Stimulated activated CD4-positive, alpha-beta T cell treated with anti-CD3 and anti-CD28 coated beads, Interleukin-15, amount 100 ng/mL, for 1 hour (primary cell): ENCODE measurements at regions not wholly inside any gene's neighbourhood (a gene's known extent, or its start where the extent isn't known, plus 50 kb on each side); places are given as distances from the start of the nearest gene placed in this dataset.
"Not testable (repeated sequence)": the region's sequence is repeated elsewhere in the genome, so short reads cannot be mapped to it uniquely, and the experiment has no call there.

ENCODE experiments used
- DNase-seq, 2 donors: peaks; one replicate each; pipeline ENCODE4 v3.0.0-alpha.2; 2020; ENCODE audit warnings: low read depth in 1 of 2, low spot score in 1 of 2

- DNase-seq: no peak
These were observed 70.0 kb downstream of the LMO4 start for GRCh38 chr1:87398641-87399040.

- DNase-seq: no peak
These were observed 70.6 kb downstream of the LMO4 start for GRCh38 chr1:87399264-87399663.

GRCh38 chr1:87399701-87400100 is 71.0 kb downstream of the LMO4 start:
- DNase-seq: no peak

GRCh38 chr1:87400813-87401212 is 72.1 kb downstream of the LMO4 start:
- DNase-seq: no peak

GRCh38 chr1:87402241-87403002 is 73.7 kb downstream of the LMO4 start:
- DNase-seq: no peak

- DNase-seq: no peak
These were observed 74.6 kb downstream of the LMO4 start for GRCh38 chr1:87403061-87403820.

- no peak for DNase-seq
These were observed 75.6 kb downstream of the LMO4 start for GRCh38 chr1:87404296-87404695.

- no peak for DNase-seq
These were observed 80.1 kb downstream of the LMO4 start for GRCh38 chr1:87408665-87409248.

- no peak for DNase-seq
These were observed 82.2 kb downstream of the LMO4 start for GRCh38 chr1:87410776-87411480.

GRCh38 chr1:87413846-87414245 is 85.2 kb downstream of the LMO4 start:
- not testable (repeated sequence) for DNase-seq

- no peak for DNase-seq
These were observed 89.4 kb downstream of the LMO4 start for GRCh38 chr1:87418048-87418447.

- no peak for DNase-seq
These were observed 93.1 kb downstream of the LMO4 start for GRCh38 chr1:87421809-87422208.

GRCh38 chr1:87424541-87424940 is 95.9 kb downstream of the LMO4 start:
- no peak for DNase-seq

- no peak for DNase-seq
These were observed 98.0 kb downstream of the LMO4 start for GRCh38 chr1:87426463-87427249.

GRCh38 chr1:87428367-87428766 is 99.7 kb downstream of the LMO4 start:
- no peak for DNase-seq

- DNase-seq: no peak
These were observed 100.2 kb downstream of the LMO4 start for GRCh38 chr1:87428883-87429282.

- no peak for DNase-seq
These were observed 104.0 kb downstream of the LMO4 start for GRCh38 chr1:87432685-87433084.

GRCh38 chr1:87433101-87433500 is 104.4 kb downstream of the LMO4 start:
- DNase-seq: not testable (repeated sequence)

GRCh38 chr1:87435484-87435883 is 106.8 kb downstream of the LMO4 start:
- no peak for DNase-seq

GRCh38 chr1:87436115-87436514 is 107.4 kb downstream of the LMO4 start:
- not testable (repeated sequence) for DNase-seq

- DNase-seq: no peak
These were observed 107.9 kb downstream of the LMO4 start for GRCh38 chr1:87436534-87436933.
